ENCODE measurements at regions not wholly inside any gene's neighbourhood (a gene's known extent, or its start where the extent isn't known, plus 50 kb on each side); places are given as distances from the start of the nearest gene placed in this dataset.
"Not testable (repeated sequence)": the region's sequence is repeated elsewhere in the genome, so short reads cannot be mapped to it uniquely, and the experiment has no call there.

- no peak for DNase-seq
Observed at GRCh38 chr4:128450326-128451120, 162.9 kb upstream of the PGRMC2 start.

DNA sequence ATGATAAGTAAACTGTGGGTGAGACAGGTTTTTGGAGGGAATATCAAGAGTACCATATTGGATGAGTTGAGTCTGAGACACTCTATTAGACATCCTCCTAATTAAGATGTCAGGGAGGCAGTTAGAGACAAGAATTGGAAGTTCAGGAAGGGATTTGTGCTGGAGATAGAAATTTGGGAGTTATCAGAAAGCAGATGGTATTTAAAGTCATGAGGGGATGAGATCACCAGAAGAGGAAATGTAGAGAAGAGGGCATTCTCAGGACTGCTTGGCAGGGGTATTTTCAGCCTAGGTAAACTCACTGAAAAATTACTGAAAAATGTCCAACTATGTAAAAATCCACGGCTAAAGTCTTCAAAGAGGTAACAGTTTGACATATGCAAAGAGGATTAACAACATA is 161.6 kb upstream of the PGRMC2 start:
- no peak for DNase-seq

DNA sequence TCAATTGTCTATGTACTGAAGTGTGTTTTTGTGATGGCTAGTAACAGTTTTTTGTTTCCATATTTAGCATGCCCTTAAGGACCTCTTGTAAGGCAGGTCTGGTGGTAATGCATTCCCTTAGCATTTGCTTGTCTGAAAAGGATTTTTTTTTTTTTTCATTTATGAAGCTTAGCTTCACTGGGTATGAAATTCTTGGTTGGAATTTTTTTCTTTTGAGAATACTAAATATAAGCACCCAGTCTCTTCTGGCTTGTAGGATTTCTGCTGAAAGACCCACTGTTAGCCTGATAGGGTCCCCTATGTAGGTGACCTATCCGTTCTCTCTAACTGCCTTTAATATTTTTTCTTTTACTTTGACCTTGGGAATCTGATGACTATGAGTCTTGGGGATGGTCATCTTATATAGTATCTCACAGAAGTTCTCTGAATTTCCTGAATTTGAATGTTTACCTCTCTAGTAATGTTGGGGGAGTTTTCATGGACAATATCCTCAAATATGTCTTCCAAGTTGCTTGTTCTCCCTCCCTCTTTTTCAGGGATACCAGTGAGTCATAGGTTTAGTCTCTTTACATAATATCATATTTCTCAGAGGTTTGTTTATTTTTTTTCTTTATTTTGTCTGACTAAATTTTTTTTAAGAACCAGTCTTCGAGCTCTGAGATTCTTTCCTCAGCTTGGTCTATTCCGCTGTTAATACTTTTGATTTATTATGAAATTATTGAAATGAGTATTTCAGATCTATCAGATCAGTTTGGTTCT is 157.1 kb upstream of the PGRMC2 start:
- no peak for DNase-seq

DNA sequence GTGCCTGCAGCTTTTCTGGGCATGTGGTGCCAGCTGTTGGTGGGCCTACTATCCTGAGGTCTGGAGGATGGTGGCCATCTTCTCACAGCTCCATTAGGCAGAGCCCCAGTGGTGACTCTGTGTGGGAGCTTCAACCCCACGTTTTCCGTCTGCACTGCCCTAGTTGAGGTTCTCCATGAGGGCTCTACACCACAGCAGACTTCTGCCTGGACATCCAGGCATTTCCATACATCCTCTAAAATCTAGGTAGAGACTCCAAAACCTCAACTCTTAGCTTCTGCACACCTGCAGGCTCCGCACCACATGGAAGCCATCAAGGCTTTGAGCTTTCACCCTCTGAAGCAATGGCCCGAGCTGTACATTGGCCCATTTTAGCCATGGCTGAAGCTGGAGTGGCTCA is 153.3 kb upstream of the PGRMC2 start:
- no peak for DNase-seq

DNA sequence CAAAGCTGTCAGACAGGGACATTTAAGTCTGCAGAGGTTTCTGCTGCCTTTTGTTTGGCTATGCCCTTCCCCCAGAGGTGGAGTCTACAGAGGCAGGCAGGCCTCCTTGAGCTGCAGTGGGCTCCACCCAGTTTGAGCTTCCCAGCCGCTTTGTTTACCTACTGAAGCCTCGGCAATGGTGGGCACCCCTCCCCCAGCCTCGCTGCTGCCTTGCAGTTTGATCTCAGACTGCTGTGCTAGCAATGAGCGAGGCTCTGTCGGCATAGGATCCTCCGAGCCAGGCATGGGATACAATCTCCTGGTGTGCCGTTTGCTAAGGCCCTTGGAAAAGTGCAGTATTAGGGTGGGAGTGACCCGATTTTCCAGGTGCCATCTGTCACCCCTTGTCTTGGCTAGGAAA is 149.4 kb upstream of the PGRMC2 start:
- not testable (repeated sequence) for DNase-seq

- DNase-seq, result not testable (repeated sequence)
Observed at GRCh38 chr4:128429023-128429613, 141.5 kb upstream of the PGRMC2 start.

- no peak for DNase-seq
Observed at GRCh38 chr4:128428397-128428796, 140.8 kb upstream of the PGRMC2 start.

DNA sequence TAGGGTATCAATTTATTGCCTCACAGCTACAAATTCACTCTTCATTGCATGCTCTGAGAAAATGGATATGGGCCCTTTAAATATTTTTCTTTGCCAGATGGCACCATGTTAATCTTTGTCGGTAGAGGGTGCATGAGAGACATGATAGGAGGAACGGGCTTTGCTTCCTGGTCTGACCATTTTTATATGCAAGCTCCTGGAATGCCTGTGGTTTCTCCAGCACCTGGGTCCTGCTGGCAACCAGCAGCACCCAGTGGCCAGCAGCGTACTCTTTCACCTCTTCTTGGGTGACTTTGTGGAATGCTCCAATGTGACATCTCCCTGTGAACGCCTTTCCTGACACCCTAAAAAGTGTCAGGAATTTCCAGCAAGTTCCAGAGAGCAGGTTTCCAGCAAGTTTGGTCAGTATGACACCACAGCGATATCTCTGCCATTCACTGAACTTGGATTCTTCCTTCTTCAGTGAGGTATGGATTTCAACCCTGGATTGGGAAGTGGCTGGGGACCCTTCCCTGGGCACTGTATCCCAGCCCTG is 140.3 kb upstream of the PGRMC2 start:
- no peak for DNase-seq

DNA sequence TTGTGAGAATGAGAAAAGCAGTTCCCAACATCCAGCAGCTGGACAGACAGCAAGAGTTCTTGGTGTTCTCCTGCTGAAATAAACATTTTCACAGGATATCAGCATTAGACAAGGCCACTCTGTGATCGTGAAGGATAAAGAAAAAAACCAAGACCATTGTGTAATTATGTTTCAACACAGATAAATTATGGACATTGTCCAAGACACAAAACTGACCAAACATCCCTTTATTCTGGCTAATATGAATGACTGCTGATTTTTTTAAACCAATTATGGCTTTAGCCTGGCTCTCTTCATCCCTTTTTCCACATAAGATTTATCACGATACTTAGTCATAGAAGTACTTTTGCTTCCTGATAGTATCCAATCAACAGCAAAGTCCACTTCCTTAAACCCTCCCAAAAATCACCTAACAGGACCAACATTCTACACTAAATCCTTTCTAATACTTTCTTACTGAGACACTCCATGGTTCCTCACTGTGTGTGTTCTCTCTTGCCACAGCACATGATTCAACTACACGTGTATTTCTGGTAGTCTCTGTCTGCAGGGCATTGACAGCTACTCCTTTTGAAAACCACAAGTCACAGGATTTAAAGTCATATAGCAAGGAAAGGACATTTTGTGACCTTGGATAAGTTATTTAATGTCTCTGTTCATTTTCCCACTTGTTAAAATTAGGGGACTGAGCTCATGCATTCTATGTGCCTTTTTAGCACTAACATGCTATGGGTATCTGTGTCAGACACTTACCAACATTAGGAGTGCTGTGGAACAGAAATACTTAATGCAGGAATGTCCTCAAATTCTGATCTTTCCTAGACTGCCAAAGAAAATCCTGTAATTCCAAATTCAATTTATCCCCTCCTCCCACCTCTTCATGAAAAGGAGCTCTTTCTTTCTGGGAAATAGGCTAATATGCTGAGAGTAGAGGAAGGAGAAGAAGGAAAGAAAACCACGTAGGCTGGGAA is 137.2 kb upstream of the PGRMC2 start:
- DNase-seq, result no peak

GRCh38 chr4:128422296-128422695 is 134.7 kb upstream of the PGRMC2 start:
- not testable (repeated sequence) for DNase-seq

DNA sequence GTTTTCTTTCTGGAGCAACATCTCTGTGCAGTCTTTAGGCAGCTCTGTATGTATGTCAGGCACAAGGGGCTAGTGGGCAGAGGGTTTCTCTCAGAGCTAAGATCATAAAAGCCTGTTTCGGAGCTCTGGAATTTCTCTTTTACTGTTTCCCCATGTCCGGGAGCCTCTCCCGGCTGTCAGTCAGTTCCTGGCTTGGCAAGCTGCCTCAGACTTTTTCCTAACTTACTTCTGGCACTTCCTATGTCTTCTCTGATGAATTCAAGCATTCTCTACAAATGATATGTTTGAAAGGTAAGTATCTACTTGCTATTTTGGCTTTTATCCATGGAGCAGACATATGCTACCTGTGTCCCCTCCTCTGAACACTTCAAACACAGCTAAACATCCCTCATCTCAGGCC is 129.3 kb upstream of the PGRMC2 start:
- DNase-seq, result no peak

DNA sequence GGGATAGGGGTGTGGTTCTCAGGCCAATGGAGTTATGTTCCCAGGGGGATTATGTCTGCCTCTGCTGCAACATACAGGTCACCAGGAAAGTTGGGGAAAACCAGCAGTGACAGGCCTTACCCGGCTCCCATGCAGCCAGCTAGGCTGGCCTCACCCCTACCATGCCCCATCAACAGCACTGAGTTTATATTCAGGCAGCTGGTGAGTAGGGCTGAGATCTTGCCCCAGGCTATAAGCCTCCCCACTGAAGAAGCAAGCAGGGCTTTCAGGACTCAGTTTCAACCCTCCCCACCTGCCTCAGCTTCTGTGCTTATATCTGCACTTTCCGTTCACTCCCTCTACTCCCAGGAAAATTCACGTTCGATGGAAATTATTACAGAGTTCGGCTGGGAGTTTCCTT is 122.4 kb upstream of the PGRMC2 start:
- no peak for DNase-seq

DNA sequence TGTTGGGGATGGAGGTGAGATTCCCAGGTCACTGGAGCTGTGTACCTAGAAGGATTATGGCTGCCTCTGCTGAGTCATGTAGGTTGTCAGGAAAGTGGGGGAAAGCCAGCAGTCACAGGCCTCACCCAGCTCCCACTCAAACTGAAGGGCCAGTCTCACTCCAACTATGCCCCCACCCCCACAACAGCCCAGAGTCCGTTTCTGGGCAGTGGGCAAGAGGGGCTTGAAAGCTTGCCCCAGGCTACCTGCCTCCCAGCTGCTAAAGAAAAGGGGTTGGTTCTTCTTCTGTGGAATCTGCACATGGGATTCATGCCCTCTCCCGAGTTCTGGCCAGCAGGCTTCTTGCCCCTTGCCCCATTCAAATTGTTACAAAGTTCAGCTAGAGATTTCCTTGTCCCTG is 116.0 kb upstream of the PGRMC2 start:
- no peak for DNase-seq

GRCh38 chr4:128394778-128395177 is 107.2 kb upstream of the PGRMC2 start:
- DNase-seq, result no peak

DNA sequence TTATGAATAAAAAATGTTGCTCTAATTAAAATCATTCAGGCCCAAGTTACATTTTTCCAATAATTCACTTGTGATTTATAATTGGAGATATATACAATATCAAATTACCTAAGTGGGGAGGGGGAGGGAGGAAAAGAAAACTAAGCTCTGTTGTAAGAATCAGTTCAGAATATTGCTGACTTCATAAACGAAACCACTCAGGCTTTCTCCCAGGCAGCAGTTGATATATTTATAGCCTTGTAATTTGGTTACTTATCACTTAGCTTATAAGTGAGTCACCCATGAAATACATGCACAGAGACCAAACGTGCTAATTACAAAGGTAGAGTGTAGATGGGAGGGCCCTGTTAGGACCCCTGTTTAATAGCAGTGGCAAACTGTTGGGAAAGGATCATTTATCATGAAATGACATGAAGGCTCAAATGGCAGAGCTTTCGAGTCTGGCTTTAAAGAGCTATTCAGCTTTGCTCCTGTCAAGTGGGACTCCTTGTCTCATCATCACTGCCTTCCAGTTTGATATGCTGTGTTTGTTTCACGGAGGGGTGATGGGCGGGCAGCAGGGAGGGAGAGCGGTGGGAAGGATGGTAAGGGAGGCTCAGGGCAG is 105.6 kb upstream of the PGRMC2 start:
- peak; percentile 35 for DNase-seq

GRCh38 chr4:128390475-128390996 is 102.9 kb upstream of the PGRMC2 start:
- no peak for DNase-seq

GRCh38 chr4:128388796-128389195 is 101.2 kb upstream of the PGRMC2 start:
- DNase-seq, result no peak

DNA sequence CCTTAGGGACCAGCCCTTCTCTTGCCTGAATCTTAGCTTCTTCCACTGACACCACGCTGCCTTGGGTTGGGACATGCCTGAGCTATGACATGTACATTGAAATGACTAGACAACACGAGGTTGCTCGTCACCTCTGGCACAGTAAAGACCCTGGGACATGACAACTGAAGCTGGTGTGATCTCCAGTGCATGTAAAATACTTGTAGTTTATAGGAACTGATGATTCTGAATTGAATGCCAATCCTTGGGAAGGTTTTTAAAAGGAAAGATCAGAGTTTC is 100.7 kb upstream of the PGRMC2 start:
- DNase-seq, result no peak

DNA sequence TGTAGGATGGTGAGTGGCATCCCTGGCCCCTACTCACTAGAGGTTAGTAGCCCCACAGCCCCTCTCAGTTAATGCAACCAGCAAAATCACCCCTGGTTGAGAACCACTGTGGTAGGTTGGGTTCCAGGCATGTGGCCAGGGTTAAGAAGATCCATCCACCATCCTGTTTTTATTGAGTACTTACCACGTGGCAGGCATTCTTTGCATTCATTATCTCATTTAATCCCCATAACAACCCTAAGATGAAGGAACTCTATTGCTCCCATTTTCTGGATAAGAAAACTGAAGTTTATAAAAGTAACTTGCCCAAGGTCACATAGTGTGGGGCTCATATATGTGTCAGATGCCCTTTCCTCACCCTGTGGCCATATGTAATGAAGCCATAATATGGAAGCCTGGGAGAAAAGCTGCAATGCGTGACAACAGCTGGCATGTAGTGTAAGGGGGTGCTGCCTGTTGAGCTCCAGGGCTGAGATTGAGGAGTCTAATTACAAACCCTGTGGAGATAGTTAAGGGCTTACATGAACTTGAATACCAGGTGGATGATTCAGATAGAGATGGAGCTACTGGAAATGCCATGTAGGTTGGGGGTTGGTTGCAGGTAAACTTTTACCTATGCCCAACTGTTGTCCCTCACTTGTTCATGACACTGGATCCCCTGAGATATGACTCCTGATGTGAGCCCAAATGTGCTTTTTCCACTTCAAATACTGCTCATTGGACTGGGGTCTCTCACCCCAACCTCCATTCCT is 100.2 kb upstream of the PGRMC2 start:
- DNase-seq, result no peak

DNA sequence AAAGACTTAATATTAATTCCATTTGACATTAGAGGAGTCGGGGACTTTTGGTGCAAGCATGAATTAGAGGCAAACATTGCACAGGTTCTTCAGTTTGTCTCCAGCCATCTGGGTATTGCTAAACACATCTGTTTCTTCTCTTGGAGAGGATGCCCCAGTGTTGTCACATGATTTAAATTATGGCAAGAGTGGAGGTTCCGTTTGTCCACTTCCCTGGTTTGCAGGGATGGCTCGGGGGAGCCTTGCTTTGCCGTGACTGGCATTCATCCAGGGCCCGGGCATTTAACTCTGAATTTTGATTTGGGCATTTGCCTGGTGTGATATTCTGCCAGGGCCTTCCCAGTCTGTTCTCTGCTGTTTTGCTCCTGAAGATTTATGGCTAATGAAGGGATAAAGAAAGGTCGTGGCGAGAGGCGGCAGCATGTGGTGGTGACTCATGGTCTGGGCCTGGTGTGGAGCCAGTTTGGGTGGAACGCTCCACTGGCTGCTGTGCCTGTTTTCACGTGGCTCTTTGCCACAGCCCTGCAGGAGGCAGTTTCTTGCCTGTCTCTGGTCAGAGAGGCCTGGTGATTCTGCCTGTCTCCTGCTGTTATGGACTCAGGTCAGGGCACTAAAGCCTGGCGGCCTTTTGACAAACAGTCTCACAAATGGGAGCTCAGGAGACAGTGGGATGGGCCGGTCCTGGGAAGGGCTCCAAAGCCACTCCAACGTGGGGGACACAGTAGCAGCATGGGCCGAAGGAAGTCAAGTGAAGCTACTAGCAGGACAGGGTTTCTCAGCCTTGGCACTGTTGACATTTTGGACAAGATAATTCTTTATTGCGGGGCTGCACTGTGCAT is 99.4 kb upstream of the PGRMC2 start:
- DNase-seq, result peak; percentile 26

Data from skin of body (tissue), 1 donor.